ENCODE measurements at regions not wholly inside any gene's neighbourhood (a gene's known extent, or its start where the extent isn't known, plus 50 kb on each side); places are given as distances from the start of the nearest gene placed in this dataset.

DNA sequence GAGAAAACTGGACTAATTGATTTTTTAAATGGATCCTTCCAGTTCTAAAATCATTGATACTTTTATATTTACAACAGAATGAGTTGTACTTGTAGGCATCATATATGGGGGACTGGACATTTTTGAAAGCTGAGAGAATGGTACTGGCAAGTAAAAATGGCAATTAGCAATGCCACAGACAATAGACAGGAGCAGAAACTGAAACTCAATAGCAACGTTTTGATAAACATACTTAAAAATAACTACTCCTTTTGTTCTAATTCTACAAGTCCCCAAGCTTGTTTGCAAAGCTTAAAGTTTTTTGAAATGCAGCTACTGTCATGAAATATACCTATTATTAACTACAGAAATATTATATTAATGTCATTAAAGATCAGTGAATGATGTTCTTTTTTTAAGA lies 52.8 kb upstream of the FBXL7 start:
- DNase-seq, result no peak
- ATAC-seq, result no peak
- no peak for FAIRE-seq
- intact Hi-C loops (cut with DNase I), result no loop called here
- Histone ChIP-seq H3K27me3 (no peaks in the 10 kb centered on the region), H3K9me3 (no peaks in the 10 kb centered on the region), H3K4me3 (no peak overlapping the region), H3K4me1 (no peaks in the 10 kb centered on the region), H3K36me3 (no peaks in the 10 kb centered on the region), H3K27ac (no peak overlapping the region)
- TF ChIP-seq, protein P1, sequence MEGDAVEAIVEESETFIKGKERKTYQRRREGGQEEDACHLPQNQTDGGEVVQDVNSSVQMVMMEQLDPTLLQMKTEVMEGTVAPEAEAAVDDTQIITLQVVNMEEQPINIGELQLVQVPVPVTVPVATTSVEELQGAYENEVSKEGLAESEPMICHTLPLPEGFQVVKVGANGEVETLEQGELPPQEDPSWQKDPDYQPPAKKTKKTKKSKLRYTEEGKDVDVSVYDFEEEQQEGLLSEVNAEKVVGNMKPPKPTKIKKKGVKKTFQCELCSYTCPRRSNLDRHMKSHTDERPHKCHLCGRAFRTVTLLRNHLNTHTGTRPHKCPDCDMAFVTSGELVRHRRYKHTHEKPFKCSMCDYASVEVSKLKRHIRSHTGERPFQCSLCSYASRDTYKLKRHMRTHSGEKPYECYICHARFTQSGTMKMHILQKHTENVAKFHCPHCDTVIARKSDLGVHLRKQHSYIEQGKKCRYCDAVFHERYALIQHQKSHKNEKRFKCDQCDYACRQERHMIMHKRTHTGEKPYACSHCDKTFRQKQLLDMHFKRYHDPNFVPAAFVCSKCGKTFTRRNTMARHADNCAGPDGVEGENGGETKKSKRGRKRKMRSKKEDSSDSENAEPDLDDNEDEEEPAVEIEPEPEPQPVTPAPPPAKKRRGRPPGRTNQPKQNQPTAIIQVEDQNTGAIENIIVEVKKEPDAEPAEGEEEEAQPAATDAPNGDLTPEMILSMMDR (IDR thresholded peaks at IDR 0.05), result no peak
- WGBS, 2 donors, result 12 to 23% methylated on average over 1 of the region's 1 CpG

DNA sequence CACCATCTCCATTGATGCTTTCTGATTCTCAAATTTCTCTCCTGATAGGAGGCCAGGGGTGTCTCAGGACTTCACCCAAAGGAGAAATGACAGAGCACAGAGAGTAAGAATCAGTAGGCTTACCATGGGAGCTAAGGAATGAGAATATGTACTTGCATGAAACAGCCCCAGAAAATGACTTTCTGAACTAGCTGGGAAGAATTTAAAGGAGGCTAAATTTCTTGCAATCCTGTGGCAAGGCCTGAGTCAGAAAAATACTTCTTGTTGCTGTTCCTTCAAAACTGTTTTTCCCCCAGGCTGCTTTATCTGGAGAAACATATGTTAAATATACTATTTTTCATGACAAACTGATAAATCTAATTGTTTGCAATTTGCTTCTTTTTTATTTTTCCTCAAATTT lies 53.4 kb upstream of the FBXL7 start:
- ATAC-seq, result no peak
- Histone ChIP-seq H3K27me3 (no peaks in the 10 kb centered on the region), H3K27ac (no peak overlapping the region), H3K36me3 (no peaks in the 10 kb centered on the region), H3K4me3 (no peak overlapping the region), H3K9me3 (no peaks in the 10 kb centered on the region), H3K4me1 (no peaks in the 10 kb centered on the region)
- FAIRE-seq, result no peak
- DNase-seq, result no peak
- TF ChIP-seq, protein P1 (IDR thresholded peaks at IDR 0.05), result no peak
- intact Hi-C loops (cut with DNase I), result no loop called here

DNA sequence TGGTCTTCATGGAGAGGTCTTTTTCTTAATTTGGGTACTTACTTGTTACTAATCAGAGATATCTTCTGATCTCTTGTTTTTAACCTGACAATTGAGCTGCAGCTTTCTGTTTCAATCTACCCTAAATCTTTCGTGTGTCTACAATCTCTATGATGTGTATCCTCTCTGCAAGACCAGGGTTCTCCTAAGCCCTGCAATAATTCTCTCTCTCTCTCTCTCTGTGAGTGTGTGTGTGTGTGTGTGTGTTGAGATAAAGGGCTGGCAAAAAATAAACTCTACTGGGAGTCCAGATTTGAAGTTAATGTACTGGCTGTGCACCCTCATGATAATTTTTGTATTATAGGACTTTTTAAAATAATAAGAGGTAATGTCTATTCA lies 57.8 kb upstream of the FBXL7 start:
- ATAC-seq (no peak), DNase-seq (no peak), FAIRE-seq (no peak)
- no peaks in the 10 kb centered on the region for H3K36me3 ChIP-seq
- intact Hi-C loops (cut with DNase I), result no loop called here
- no peak overlapping the region for H3K27ac ChIP-seq
- no peak overlapping the region for H3K4me3 ChIP-seq
- H3K9me3 ChIP-seq, result no peaks in the 10 kb centered on the region
- H3K4me1 ChIP-seq, result no peaks in the 10 kb centered on the region
- no peaks in the 10 kb centered on the region for H3K27me3 ChIP-seq
- TF ChIP-seq, protein P1 (IDR thresholded peaks at IDR 0.05), result no peak
- 38 to 50% methylated on average over 1 of the region's 1 CpG for WGBS, 2 donors

DNA sequence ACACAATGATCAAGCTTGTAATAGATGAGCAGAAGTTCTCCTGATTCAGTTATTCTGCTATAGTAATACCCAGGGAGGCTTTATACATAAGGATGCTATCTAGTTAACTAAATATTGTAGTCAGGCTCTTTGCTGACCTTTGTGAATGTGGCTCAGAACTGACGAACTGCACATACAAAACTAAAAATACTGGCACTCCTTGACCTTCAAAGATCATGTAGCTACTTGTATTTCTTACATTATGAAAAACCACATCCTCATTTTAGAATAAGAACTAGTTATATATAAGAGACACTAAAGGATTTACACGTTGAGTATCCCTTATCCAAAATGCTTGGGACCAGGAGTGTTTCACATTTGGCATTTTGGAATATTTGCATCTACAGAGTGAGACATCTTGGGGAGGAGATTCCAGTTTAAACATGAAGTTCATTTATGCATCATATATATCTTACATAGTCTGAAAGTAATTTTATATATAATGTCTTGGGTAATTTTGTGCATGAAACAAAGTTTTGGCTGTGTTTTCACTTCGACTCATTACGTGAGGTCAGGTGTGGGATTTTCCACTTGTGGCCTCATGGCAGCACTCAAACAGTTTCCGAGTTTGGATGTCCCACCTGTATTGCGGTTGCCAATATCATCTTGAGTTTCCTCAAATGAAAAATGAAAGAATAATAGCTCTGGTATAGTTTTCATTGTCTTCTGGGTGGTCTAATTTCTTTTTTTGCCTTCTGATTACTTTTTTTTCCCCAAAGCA lies 58.4 kb upstream of the FBXL7 start:
- 38 to 58% methylated on average over 6 of the region's 6 CpGs for WGBS, 2 donors
- Histone ChIP-seq H3K27ac (no peak overlapping the region), H3K4me1 (no peaks in the 10 kb centered on the region), H3K36me3 (no peaks in the 10 kb centered on the region), H3K9me3 (no peaks in the 10 kb centered on the region), H3K27me3 (no peaks in the 10 kb centered on the region), H3K4me3 (no peak overlapping the region)
- ATAC-seq (no peak), FAIRE-seq (no peak), DNase-seq (no peak)
- TF ChIP-seq, protein P1 (IDR thresholded peaks at IDR 0.05), result no peak
- intact Hi-C loops (cut with DNase I), result no loop called here

DNA sequence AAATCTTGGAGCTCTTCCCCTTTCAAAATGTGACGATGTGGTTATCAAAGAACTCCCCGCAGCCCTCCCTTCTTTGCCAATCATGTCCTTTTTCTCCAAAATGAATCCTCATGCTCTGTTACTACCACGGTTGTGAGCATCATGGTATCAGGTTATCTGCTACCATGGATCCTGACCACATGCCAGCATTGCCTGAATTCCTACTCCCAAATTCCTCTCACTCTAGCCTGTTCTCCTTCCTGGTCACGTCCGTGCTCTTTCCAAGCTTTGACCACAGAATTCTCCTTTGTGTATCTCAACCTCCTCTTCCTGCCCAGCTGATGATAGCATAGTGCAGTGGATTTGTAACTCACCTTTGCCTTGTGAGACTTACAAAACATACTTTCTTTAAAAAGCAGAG lies 59.5 kb upstream of the FBXL7 start:
- H3K27ac ChIP-seq, result no peak overlapping the region
- ATAC-seq (no peak), FAIRE-seq (no peak), DNase-seq (no peak)
- TF ChIP-seq, protein P1 (IDR thresholded peaks at IDR 0.05), result no peak
- no peaks in the 10 kb centered on the region for H3K9me3 ChIP-seq
- WGBS, 2 donors, result 44 to 52% methylated on average over 5 of the region's 5 CpGs
- intact Hi-C loops (cut with DNase I), result no loop called here
- no peak overlapping the region for H3K4me3 ChIP-seq
- no peaks in the 10 kb centered on the region for H3K36me3 ChIP-seq
- H3K27me3 ChIP-seq, result no peaks in the 10 kb centered on the region
- no peaks in the 10 kb centered on the region for H3K4me1 ChIP-seq
